HUES64 (cell line): ENCODE measurements at regions not wholly inside any gene's neighbourhood (a gene's known extent, or its start where the extent isn't known, plus 50 kb on each side); places are given as distances from the start of the nearest gene placed in this dataset.

Experiments
- H3K27ac ChIP-seq: 2 replicates; pipeline ENCODE4 v1.7.0; 2013; ENCODE audit warnings: low read depth, low read length, inconsistent platforms
- H3K27me3 ChIP-seq: 2 replicates; pipeline ENCODE4 v1.6.1; 2013; ENCODE audit warnings: mild to moderate bottlenecking, low read length; ENCODE audit not compliant: insufficient read depth
- H3K36me3 ChIP-seq: 2 replicates; pipeline ENCODE4 v1.6.1; 2013; ENCODE audit warnings: mild to moderate bottlenecking, low read length; ENCODE audit not compliant: insufficient read depth
- H3K4me1 ChIP-seq: 2 replicates; pipeline ENCODE4 v1.6.1; 2013; ENCODE audit warnings: mild to moderate bottlenecking, low read length, moderate library complexity; ENCODE audit not compliant: insufficient read depth
- H3K4me3 ChIP-seq: 2 replicates; pipeline ENCODE4 v1.5.1; 2013; ENCODE audit warnings: mild to moderate bottlenecking, low read length, moderate library complexity
- H3K9ac ChIP-seq: 2 replicates; pipeline ENCODE4 v1.6.1; 2013; ENCODE audit warnings: mild to moderate bottlenecking, low read depth, low read length
- H3K9me3 ChIP-seq: 2 replicates; pipeline ENCODE4 v1.6.1; 2013; ENCODE audit warnings: low read depth, low read length; ENCODE audit not compliant: insufficient read depth
- WGBS: fragments of 150-250, 120-280 bp; methylation state at CpG from one replicate; pipeline ENCODE4 v1.1.7; 2013; ENCODE audit warnings: missing lambda C conversion rate; 5-methylcytosine and 5-hydroxymethylcytosine counted together

DNA sequence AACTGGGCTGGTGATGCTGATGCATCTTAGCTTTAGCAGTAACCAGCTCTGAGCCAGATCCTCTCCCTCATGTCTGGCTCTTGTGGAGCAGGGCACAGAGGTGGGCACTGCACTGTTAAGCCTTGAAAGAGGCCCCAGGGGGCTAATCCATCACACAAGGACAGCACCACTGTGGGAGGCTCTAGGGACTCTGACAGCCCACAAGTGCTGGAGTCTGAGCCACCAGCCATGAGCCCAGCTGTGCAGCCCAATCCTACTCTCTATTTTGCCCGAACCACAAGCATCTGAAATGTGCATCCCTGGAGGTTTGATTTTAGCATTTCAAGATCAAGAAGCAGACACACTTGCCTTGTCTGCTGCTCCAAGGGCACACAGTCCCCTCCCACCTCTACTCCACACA is 407.1 kb upstream of the TRPC7 start:
- Histone ChIP-seq H3K4me1 (peaks cover 23% of the 10 kb centered on the region), H3K27ac (no peak overlapping the region), H3K9ac (no peak overlapping the region), H3K36me3 (no peaks in the 10 kb centered on the region), H3K27me3 (no peaks in the 10 kb centered on the region), H3K9me3 (peaks cover 6% of the 10 kb centered on the region; the same call in 1 of the 2 replicates), H3K4me3 (no peak overlapping the region)
- WGBS: 83% methylated on average over 1 of the region's 1 CpG

- no peaks in the 10 kb centered on the region for H3K9me3 ChIP-seq
- 42% methylated on average over 11 of the region's 11 CpGs for WGBS
Observed at GRCh38 chr5:136769900-136770684, 404.7 kb upstream of the TRPC7 start.

DNA sequence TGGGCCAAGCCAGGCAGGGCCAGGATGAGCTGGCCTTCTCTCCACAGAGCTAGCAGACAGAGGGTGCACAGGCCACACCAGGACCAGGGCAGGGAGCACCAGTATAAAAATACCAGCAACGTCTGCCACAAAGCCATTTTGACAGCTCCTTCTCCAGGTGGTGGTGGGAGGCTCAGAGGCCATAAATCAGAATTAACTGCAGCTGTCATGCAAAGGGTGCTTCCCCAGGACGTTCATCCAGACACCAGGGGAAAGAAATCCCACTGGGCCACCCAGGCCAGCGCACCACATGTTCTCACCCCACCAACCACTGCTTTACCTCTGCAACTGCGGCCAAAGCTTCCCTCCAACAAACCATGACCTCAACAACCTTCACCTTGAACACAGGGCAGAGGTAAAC is 403.7 kb upstream of the TRPC7 start:
- H3K9ac ChIP-seq: no peak overlapping the region
- H3K9me3 ChIP-seq: no peaks in the 10 kb centered on the region
- WGBS: 95% methylated on average over 4 of the region's 4 CpGs
- H3K27ac ChIP-seq: no peak overlapping the region
- no peak overlapping the region for H3K4me3 ChIP-seq
- H3K4me1 ChIP-seq: peaks cover 4% of the 10 kb centered on the region
- no peaks in the 10 kb centered on the region for H3K27me3 ChIP-seq
- no peaks in the 10 kb centered on the region for H3K36me3 ChIP-seq

More at GRCh38 chr5:136769900-136770684, 404.7 kb upstream of the TRPC7 start:
- Histone ChIP-seq H3K9ac (no peak overlapping the region), H3K4me3 (no peak overlapping the region), H3K4me1 (peaks cover 9% of the 10 kb centered on the region), H3K27me3 (no peaks in the 10 kb centered on the region), H3K36me3 (no peaks in the 10 kb centered on the region), H3K27ac (no peak overlapping the region)

DNA sequence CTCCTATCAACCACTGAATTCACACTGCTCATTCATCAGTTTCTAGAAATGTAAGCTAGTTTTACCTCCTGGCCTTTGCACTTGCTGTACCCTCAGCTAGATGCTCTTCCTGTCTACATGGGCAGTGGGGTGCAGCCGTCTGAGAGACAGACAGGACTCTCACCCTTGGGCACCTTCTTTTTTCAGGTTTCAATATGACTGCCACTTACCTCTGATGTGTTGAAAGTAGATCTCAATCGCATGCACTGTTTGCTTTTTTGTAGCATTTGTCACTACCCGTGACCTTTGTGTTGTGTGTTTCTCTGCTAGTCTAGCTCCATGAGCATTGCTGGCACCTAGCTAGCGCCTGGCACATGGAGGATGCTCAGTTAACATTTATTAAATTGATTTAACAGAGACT is 403.1 kb upstream of the TRPC7 start:
- no peaks in the 10 kb centered on the region for H3K27me3 ChIP-seq
- no peak overlapping the region for H3K27ac ChIP-seq
- no peaks in the 10 kb centered on the region for H3K9me3 ChIP-seq
- no peaks in the 10 kb centered on the region for H3K4me1 ChIP-seq
- WGBS: 95% methylated on average over 4 of the region's 4 CpGs
- no peak overlapping the region for H3K9ac ChIP-seq
- H3K36me3 ChIP-seq: no peaks in the 10 kb centered on the region
- no peak overlapping the region for H3K4me3 ChIP-seq

GRCh38 chr5:136766456-136766855 is 401.1 kb upstream of the TRPC7 start:
- Histone ChIP-seq H3K27me3 (no peaks in the 10 kb centered on the region), H3K36me3 (no peaks in the 10 kb centered on the region), H3K27ac (no peak overlapping the region), H3K9me3 (no peaks in the 10 kb centered on the region), H3K4me3 (no peak overlapping the region), H3K9ac (no peak overlapping the region), H3K4me1 (no peaks in the 10 kb centered on the region)
- WGBS: 79% methylated on average over 3 of the region's 3 CpGs

DNA sequence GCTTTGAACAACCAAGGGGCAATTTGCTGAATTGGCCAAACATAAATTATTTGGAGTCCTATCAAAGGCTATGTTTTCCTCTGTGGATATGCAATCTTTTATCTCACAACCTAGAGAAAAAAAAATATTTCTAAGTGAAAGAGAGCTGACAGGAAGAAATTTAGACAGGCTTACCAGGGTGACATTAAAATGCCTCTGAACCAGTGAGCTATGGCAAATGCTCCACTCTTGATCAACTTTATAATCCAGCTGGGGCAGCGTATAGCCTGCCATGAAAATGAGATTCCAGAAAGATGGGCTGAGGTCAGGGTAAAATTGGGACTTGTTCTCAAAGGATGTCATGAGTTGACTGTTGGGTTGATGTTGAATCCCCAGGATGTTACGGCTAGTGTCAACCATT is 399.3 kb upstream of the TRPC7 start:
- no peak overlapping the region for H3K27ac ChIP-seq
- H3K27me3 ChIP-seq: no peaks in the 10 kb centered on the region
- H3K36me3 ChIP-seq: no peaks in the 10 kb centered on the region
- WGBS: 92% methylated on average over 2 of the region's 2 CpGs
- no peak overlapping the region for H3K4me3 ChIP-seq
- no peaks in the 10 kb centered on the region for H3K4me1 ChIP-seq
- no peaks in the 10 kb centered on the region for H3K9me3 ChIP-seq
- no peak overlapping the region for H3K9ac ChIP-seq

DNA sequence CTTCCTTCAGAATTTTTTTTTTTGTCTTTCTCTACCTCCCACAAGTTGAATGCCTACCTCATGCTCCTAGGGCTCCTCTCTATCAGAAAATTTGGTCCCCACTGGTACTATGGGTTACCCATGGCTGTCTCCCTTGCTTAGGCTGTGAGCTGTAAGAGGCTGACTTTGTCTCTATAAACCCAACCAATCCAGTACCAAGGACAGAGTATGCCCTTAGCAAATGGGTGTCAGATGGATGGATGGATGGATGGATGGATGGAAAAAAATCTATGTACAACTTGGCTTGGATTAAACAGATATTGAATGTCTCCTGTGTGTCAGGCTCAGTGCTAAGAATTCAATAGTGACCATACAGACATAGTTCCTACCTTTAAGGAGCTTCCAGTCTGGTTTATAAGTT is 398.2 kb upstream of the TRPC7 start:
- Histone ChIP-seq H3K27ac (no peak overlapping the region), H3K36me3 (no peaks in the 10 kb centered on the region), H3K9ac (no peak overlapping the region), H3K9me3 (no peaks in the 10 kb centered on the region), H3K27me3 (no peaks in the 10 kb centered on the region), H3K4me1 (no peaks in the 10 kb centered on the region), H3K4me3 (no peak overlapping the region)

DNA sequence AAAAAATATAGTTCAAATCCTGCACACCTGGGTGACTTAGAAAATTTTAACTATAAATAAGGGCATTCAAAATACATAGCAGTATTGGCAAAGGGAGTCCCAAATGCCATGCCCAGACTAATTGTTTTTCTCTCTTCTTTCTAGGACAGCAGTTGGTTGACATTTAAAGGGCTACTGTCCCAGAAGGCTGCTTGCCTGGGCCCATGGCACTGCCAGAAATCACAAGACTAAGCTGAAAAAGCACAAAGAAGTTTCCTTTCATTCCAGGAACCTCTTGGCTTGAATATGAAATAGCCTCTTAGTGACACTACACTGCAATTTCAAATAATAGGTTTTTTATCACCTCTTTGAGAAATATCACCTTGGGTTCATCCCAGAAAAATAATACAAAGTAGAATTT is 388.9 kb upstream of the TRPC7 start:
- H3K4me1 ChIP-seq: no peaks in the 10 kb centered on the region
- H3K27ac ChIP-seq: no peak overlapping the region
- H3K4me3 ChIP-seq: no peak overlapping the region
- H3K36me3 ChIP-seq: no peaks in the 10 kb centered on the region
- H3K9me3 ChIP-seq: no peaks in the 10 kb centered on the region
- no peaks in the 10 kb centered on the region for H3K27me3 ChIP-seq
- H3K9ac ChIP-seq: no peak overlapping the region

- H3K4me3 ChIP-seq: no peak overlapping the region
- no peak overlapping the region for H3K27ac ChIP-seq
- H3K36me3 ChIP-seq: no peaks in the 10 kb centered on the region
- H3K9ac ChIP-seq: no peak overlapping the region
- no peaks in the 10 kb centered on the region for H3K9me3 ChIP-seq
- no peaks in the 10 kb centered on the region for H3K27me3 ChIP-seq
- H3K4me1 ChIP-seq: no peaks in the 10 kb centered on the region
- WGBS: 82% methylated on average over 5 of the region's 5 CpGs
Observed at GRCh38 chr5:136750224-136750862, 385.0 kb upstream of the TRPC7 start.

GRCh38 chr5:136749016-136749415 is 383.7 kb upstream of the TRPC7 start:
- no peak overlapping the region for H3K9ac ChIP-seq
- no peaks in the 10 kb centered on the region for H3K27me3 ChIP-seq
- WGBS: 100% methylated on average over 1 of the region's 1 CpG
- H3K4me3 ChIP-seq: no peak overlapping the region
- H3K9me3 ChIP-seq: peaks cover 11% of the 10 kb centered on the region
- no peak overlapping the region for H3K27ac ChIP-seq
- no peaks in the 10 kb centered on the region for H3K4me1 ChIP-seq
- H3K36me3 ChIP-seq: no peaks in the 10 kb centered on the region

DNA sequence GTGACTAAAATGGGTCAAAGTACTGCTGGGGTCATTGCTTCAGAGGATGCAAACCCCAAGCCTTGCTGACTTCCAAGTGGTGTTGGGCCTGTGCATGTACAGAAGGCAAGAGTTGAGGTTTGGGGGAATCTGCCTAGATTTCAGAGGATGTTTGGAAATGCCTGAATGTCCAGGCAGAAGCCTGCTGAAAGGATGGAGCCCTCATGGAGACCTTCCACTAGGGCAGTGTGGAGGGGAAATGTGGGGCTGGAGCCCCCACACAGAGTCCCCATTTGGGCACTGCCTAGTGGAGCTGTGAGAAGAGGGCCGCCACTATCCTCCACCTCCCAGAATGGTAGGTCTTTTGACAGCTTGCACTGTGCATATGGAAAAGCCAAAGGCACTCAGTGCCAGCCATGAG is 377.7 kb upstream of the TRPC7 start:
- no peaks in the 10 kb centered on the region for H3K36me3 ChIP-seq
- no peaks in the 10 kb centered on the region for H3K4me1 ChIP-seq
- H3K27me3 ChIP-seq: no peaks in the 10 kb centered on the region
- WGBS: 100% methylated on average over 1 of the region's 1 CpG
- no peak overlapping the region for H3K27ac ChIP-seq
- no peak overlapping the region for H3K9ac ChIP-seq
- peaks cover 33% of the 10 kb centered on the region for H3K9me3 ChIP-seq
- H3K4me3 ChIP-seq: no peak overlapping the region
